ENCODE measurements at regions not wholly inside any gene's neighbourhood (a gene's known extent, or its start where the extent isn't known, plus 50 kb on each side); places are given as distances from the start of the nearest gene placed in this dataset.
"Not testable (repeated sequence)": the region's sequence is repeated elsewhere in the genome, so short reads cannot be mapped to it uniquely, and the experiment has no call there.

- no peak overlapping the region for H3K4me3 ChIP-seq (ENCODE audit: low read depth in 1 of 3, low read length in 3 of 3)
- no peak overlapping the region for H3K9ac ChIP-seq (ENCODE audit: low read depth in 1 of 2, low read length in 2 of 2)
- TF ChIP-seq YY1 (IDR thresholded peaks at IDR 0.05), result no peak
- TF ChIP-seq CTCF (IDR thresholded peaks at IDR 0.05; ENCODE audit: low read depth, low read length, missing input control), result peak; percentile 37
- peak; percentile 46 to 51 for TF ChIP-seq RAD21 (IDR thresholded peaks at IDR 0.05)
- WGBS, result 31% methylated on average over 3 of the region's 3 CpGs
- DNase-seq (ENCODE audit: low spot score), result no peak
- no peaks in the 10 kb centered on the region for H3K27me3 ChIP-seq (ENCODE audit: control insufficient read depth in 4 of 4, insufficient read depth in 4 of 4, low read length in 3 of 4)
- no peaks in the 10 kb centered on the region for H3K36me3 ChIP-seq (ENCODE audit: control insufficient read depth in 4 of 4, insufficient read depth in 3 of 4, low read depth in 1 of 4, low read length in 3 of 4)
- H3K4me1 ChIP-seq (ENCODE audit: control insufficient read depth in 4 of 4, insufficient read depth in 4 of 4, low read length in 3 of 4), result no peaks in the 10 kb centered on the region
- H3K9me3 ChIP-seq (ENCODE audit: control insufficient read depth in 4 of 4, low read length in 3 of 4), result peaks cover 0 to 3% (median under 1%) of the 10 kb centered on the region in 4 donors
- no peak overlapping the region for H3K27ac ChIP-seq (ENCODE audit: low read depth in 1 of 2, low read length in 2 of 2)
Measured at GRCh38 chr13:61880578-61881283, 465.1 kb upstream of the PCDH20 start.

GRCh38 chr13:61878565-61878964 is 462.9 kb upstream of the PCDH20 start:
- H3K36me3 ChIP-seq (ENCODE audit: control insufficient read depth in 4 of 4, insufficient read depth in 3 of 4, low read depth in 1 of 4, low read length in 3 of 4); H3K4me1 ChIP-seq (ENCODE audit: control insufficient read depth in 4 of 4, insufficient read depth in 4 of 4, low read length in 3 of 4); H3K27ac ChIP-seq (ENCODE audit: low read depth in 1 of 2, low read length in 2 of 2); H3K27me3 ChIP-seq (ENCODE audit: control insufficient read depth in 4 of 4, insufficient read depth in 4 of 4, low read length in 3 of 4); H3K9ac ChIP-seq (ENCODE audit: low read depth in 1 of 2, low read length in 2 of 2); DNase-seq (ENCODE audit: low spot score); H3K9me3 ChIP-seq (ENCODE audit: control insufficient read depth in 4 of 4, low read length in 3 of 4); H3K4me3 ChIP-seq (ENCODE audit: low read depth in 1 of 3, low read length in 3 of 3): not testable (repeated sequence)
- 70% methylated on average over 4 of the region's 4 CpGs for WGBS

GRCh38 chr13:61874970-61875579 is 459.4 kb upstream of the PCDH20 start:
- no peaks in the 10 kb centered on the region for H3K36me3 ChIP-seq (ENCODE audit: control insufficient read depth in 4 of 4, insufficient read depth in 3 of 4, low read depth in 1 of 4, low read length in 3 of 4)
- no peak overlapping the region for H3K4me3 ChIP-seq (ENCODE audit: low read depth in 1 of 3, low read length in 3 of 3)
- peaks cover 0 to 6% (median 2%) of the 10 kb centered on the region in 4 donors for H3K9me3 ChIP-seq (ENCODE audit: control insufficient read depth in 4 of 4, low read length in 3 of 4)
- whole genome bisulfite sequencing, result 75% methylated on average over 2 of the region's 2 CpGs
- no peak overlapping the region for H3K27ac ChIP-seq (ENCODE audit: low read depth in 1 of 2, low read length in 2 of 2)
- TF ChIP-seq MAX (IDR thresholded peaks at IDR 0.05) (no peak), NR2F2 (IDR thresholded peaks at IDR 0.05) (no peak), FOXA1 (IDR thresholded peaks at IDR 0.05) (no peak), RAD21 (IDR thresholded peaks at IDR 0.05) (no peak), ATF3 (IDR thresholded peaks at IDR 0.05) (no peak), ZBTB33 (IDR thresholded peaks at IDR 0.05) (no peak), GABPA (IDR thresholded peaks at IDR 0.05 in 1 of 2, conservative IDR thresholded peaks at IDR 0.05 in 1 of 2) (no peak), JUND (IDR thresholded peaks at IDR 0.05) (no peak), FOXA2 (IDR thresholded peaks at IDR 0.05) (no peak), SP1 (IDR thresholded peaks at IDR 0.05) (no peak), YY1 (IDR thresholded peaks at IDR 0.05) (no peak), HNF4G (IDR thresholded peaks at IDR 0.05) (no peak), EGR1 (IDR thresholded peaks at IDR 0.05; ENCODE audit: low read depth in 2 of 2) (no peak), RXRA (IDR thresholded peaks at IDR 0.05) (no peak), HNF4A (conservative IDR thresholded peaks at IDR 0.05) (no peak)
- no peak overlapping the region for H3K9ac ChIP-seq (ENCODE audit: low read depth in 1 of 2, low read length in 2 of 2)
- H3K4me1 ChIP-seq (ENCODE audit: control insufficient read depth in 4 of 4, insufficient read depth in 4 of 4, low read length in 3 of 4), result no peaks in the 10 kb centered on the region
- H3K27me3 ChIP-seq (ENCODE audit: control insufficient read depth in 4 of 4, insufficient read depth in 4 of 4, low read length in 3 of 4), result no peaks in the 10 kb centered on the region
- DNase-seq (ENCODE audit: low spot score), result no peak

Measured in liver (tissue), 8 donors.